Endodermal cell (in vitro differentiated cells): ENCODE measurements at regions not wholly inside any gene's neighbourhood (a gene's known extent, or its start where the extent isn't known, plus 50 kb on each side); places are given as distances from the start of the nearest gene placed in this dataset.

Source experiments
- DNase-seq: peaks from one replicate; pipeline ENCODE4 v3.0.0-alpha.2; 2017
- H3K27ac ChIP-seq: 2 replicates; pipeline ENCODE4 v1.5.1; 2013; ENCODE audit warnings: mild to moderate bottlenecking, low read depth, low read length, moderate library complexity
- H3K27me3 ChIP-seq: 2 replicates; pipeline ENCODE4 v1.6.1; 2013; ENCODE audit warnings: mild to moderate bottlenecking, low read length, moderate library complexity; ENCODE audit not compliant: insufficient read depth, control insufficient read depth, poor library complexity, severe bottlenecking
- H3K36me3 ChIP-seq: 2 replicates; pipeline ENCODE4 v1.7.0; 2013; ENCODE audit warnings: mild to moderate bottlenecking, low read length, moderate library complexity; ENCODE audit not compliant: control insufficient read depth, insufficient read depth
- H3K4me1 ChIP-seq: one replicate; pipeline ENCODE4 v1.7.0; 2013; ENCODE audit warnings: low read length; ENCODE audit not compliant: control insufficient read depth, insufficient read depth
- H3K4me3 ChIP-seq: 2 replicates; pipeline ENCODE4 v1.5.1; 2013; ENCODE audit warnings: mild to moderate bottlenecking, low read length, moderate library complexity
- H3K9ac ChIP-seq: 2 replicates; pipeline ENCODE4 v1.6.1; 2013; ENCODE audit warnings: mild to moderate bottlenecking, low read length, moderate library complexity; ENCODE audit not compliant: poor library complexity, severe bottlenecking; ENCODE audit errors: extremely low read depth
- H3K9me3 ChIP-seq: 2 replicates; pipeline ENCODE4 v1.6.1; 2013; ENCODE audit warnings: mild to moderate bottlenecking, low read length, moderate library complexity; ENCODE audit not compliant: control insufficient read depth
- H3K27ac Mint-ChIP-seq: 2 replicates; pipeline ENCODE4 v1.8.0; 2020; ENCODE audit warnings: mixed read lengths
- H3K27me3 Mint-ChIP-seq: 2 replicates; pipeline ENCODE4 v1.8.0; 2021; ENCODE audit warnings: mild to moderate bottlenecking, mixed read lengths; ENCODE audit not compliant: insufficient read depth
- H3K36me3 Mint-ChIP-seq: 2 replicates; pipeline ENCODE4 v1.8.0; 2020; ENCODE audit warnings: low read depth, mixed read lengths
- H3K4me1 Mint-ChIP-seq: 2 replicates; pipeline ENCODE4 v1.8.0; 2020; ENCODE audit warnings: mixed read lengths
- H3K4me3 Mint-ChIP-seq: 2 replicates; pipeline ENCODE4 v1.8.0; 2020; ENCODE audit warnings: mild to moderate bottlenecking, moderate library complexity, mixed read lengths
- H3K9me3 Mint-ChIP-seq: 2 replicates; pipeline ENCODE4 v1.8.0; 2020; ENCODE audit warnings: mild to moderate bottlenecking, mixed read lengths
- CTCF ChIP-seq: fragments of 200-600 bp; sonication (generic); conservative IDR thresholded peaks from 2 replicates; pipeline ENCODE4 v1.5.0; 2021; ENCODE audit warnings: antibody characterized with exemption, mild to moderate bottlenecking
- WGBS, 2 experiments: methylation state at CpG; one replicate each; pipeline versions ENCODE4 v1.1.5 to v1.1.7; 2013; ENCODE audit warnings: missing lambda C conversion rate in 2 of 2, mixed read lengths in 1 of 2; ENCODE audit not compliant: insufficient coverage in 1 of 2, insufficient read length in 1 of 2; 5-methylcytosine and 5-hydroxymethylcytosine counted together

DNA sequence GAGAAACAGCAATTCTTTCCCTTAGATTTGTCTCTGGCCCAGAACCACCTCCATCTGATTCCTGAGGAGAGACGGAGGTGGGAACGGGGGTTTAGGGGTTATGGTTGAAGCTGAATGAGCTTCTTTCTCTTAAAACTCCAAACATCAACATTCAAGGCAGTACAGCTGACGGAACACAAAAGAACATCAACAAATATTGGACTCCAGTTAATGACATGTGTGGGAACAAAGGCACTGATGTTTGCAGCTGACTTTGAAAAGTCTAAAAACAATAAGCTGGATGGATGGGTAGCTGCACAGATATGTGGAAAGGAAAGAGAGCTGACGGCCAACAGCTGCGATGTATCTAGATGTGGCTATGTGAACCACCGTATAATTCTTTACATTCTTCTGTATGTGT, 256.5 kb downstream of the SOD2 start:
- peaks cover 40% of the 10 kb centered on the region for H3K27me3 Mint-ChIP-seq
- Histone ChIP-seq H3K9ac (no peak overlapping the region), H3K4me3 (no peak overlapping the region), H3K4me1 (no peaks in the 10 kb centered on the region), H3K27me3 (no peaks in the 10 kb centered on the region), H3K27ac (no peak overlapping the region), H3K36me3 (no peaks in the 10 kb centered on the region), H3K9me3 (peaks cover 18% of the 10 kb centered on the region)
- no peak for TF ChIP-seq CTCF
- H3K4me1 Mint-ChIP-seq = peaks cover 11% of the 10 kb centered on the region
- no peak for DNase-seq
- H3K27ac Mint-ChIP-seq = no peak overlapping the region
- H3K9me3 Mint-ChIP-seq = peaks cover 17% of the 10 kb centered on the region
- H3K36me3 Mint-ChIP-seq = no peaks in the 10 kb centered on the region
- H3K4me3 Mint-ChIP-seq = no peak overlapping the region
- 93 to 100% methylated on average over 3 to 4 of the region's 6 CpGs for WGBS, 2 experiments

DNA sequence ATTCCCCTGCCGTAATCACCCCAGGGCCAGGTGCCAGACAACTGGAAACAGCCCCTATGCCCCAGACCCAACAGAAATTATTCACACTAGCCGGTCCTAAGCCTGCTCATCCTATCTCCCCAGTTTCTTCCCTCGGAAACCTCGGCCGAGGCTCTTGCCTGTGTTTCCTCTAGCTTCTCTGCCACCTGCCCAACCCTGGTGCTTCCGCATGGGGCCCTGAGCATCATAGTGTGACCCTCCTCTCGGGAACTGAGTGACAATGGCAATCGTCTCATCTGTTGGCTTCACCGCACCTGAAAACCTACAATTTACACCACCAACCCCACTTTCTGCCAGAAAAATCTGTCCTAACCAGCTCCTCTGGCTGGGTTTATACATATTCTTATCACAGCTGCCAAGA, 257.3 kb downstream of the SOD2 start:
- no peaks in the 10 kb centered on the region for H3K36me3 ChIP-seq
- H3K9me3 ChIP-seq = peaks cover 18% of the 10 kb centered on the region
- H3K4me3 ChIP-seq = no peak overlapping the region
- Mint-ChIP-seq H3K9me3 (peaks cover 17% of the 10 kb centered on the region), H3K4me3 (no peak overlapping the region), H3K36me3 (no peaks in the 10 kb centered on the region), H3K27me3 (peaks cover 34% of the 10 kb centered on the region), H3K4me1 (peaks cover 11% of the 10 kb centered on the region), H3K27ac (no peak overlapping the region)
- H3K9ac ChIP-seq = no peak overlapping the region
- DNase-seq = no peak
- no peak overlapping the region for H3K27ac ChIP-seq
- WGBS, 2 experiments = 90 to 96% methylated on average over 3 to 9 of the region's 9 CpGs
- no peaks in the 10 kb centered on the region for H3K27me3 ChIP-seq
- no peaks in the 10 kb centered on the region for H3K4me1 ChIP-seq
- TF ChIP-seq CTCF = no peak

GRCh38 chr6:159434410-159434809, 258.6 kb downstream of the SOD2 start:
- Mint-ChIP-seq H3K9me3 (peaks cover 17% of the 10 kb centered on the region), H3K27ac (no peak overlapping the region), H3K36me3 (no peaks in the 10 kb centered on the region), H3K27me3 (peaks cover 32% of the 10 kb centered on the region), H3K4me3 (no peak overlapping the region), H3K4me1 (peaks cover 4% of the 10 kb centered on the region)
- Histone ChIP-seq H3K9me3 (peaks cover 25% of the 10 kb centered on the region), H3K27ac (no peak overlapping the region), H3K4me1 (no peaks in the 10 kb centered on the region), H3K27me3 (no peaks in the 10 kb centered on the region), H3K36me3 (no peaks in the 10 kb centered on the region), H3K9ac (no peak overlapping the region), H3K4me3 (no peak overlapping the region)
- no peak for DNase-seq
- 54 to 81% methylated on average over 3 to 4 of the region's 4 CpGs for WGBS, 2 experiments
- TF ChIP-seq CTCF = no peak
